Lung (tissue), 11 donors: ENCODE measurements at regions not wholly inside any gene's neighbourhood (a gene's known extent, or its start where the extent isn't known, plus 50 kb on each side); places are given as distances from the start of the nearest gene placed in this dataset.
"Not testable (repeated sequence)": the region's sequence is repeated elsewhere in the genome, so short reads cannot be mapped to it uniquely, and the experiment has no call there.

Source experiments
- ATAC-seq: fragments of 200-7000 bp; cut with Tn5 transposase; one replicate; pipeline ENCODE4 v1.9.1; 2020; ENCODE audit warnings: moderate number of reproducible peaks; ENCODE audit not compliant: insufficient read depth, low FRiP score
- DNase-seq, 3 donors: peaks; one replicate each; pipeline ENCODE4 v3.0.0-alpha.2; 2013 to 2017
- H3K27ac ChIP-seq, 2 donors: one replicate each; pipeline ENCODE4 v1.5.1; 2013; ENCODE audit warnings: mild to moderate bottlenecking in 2 of 2, moderate library complexity in 2 of 2, control low read depth in 1 of 2, inconsistent platforms in 1 of 2, low read depth in 1 of 2, low read length in 1 of 2
- H3K27me3 ChIP-seq, 3 donors: one replicate each; pipeline ENCODE4 v1.5.1; 2013; ENCODE audit warnings: low read length in 2 of 3; ENCODE audit not compliant: control insufficient read depth in 3 of 3, insufficient read depth in 3 of 3
- H3K36me3 ChIP-seq, 4 donors: one replicate each; pipeline ENCODE4 v1.5.1; 2013; ENCODE audit warnings: low read length in 4 of 4, mild to moderate bottlenecking in 1 of 4, moderate library complexity in 1 of 4; ENCODE audit not compliant: control insufficient read depth in 4 of 4, insufficient read depth in 4 of 4
- H3K4me1 ChIP-seq, 5 donors: one replicate each; pipeline ENCODE4 v1.5.1; 2013; ENCODE audit warnings: low read length in 5 of 5, mild to moderate bottlenecking in 2 of 5, moderate library complexity in 1 of 5; ENCODE audit not compliant: control insufficient read depth in 5 of 5, insufficient read depth in 5 of 5
- H3K4me3 ChIP-seq: one replicate; pipeline ENCODE4 v1.5.1; 2013; ENCODE audit warnings: mild to moderate bottlenecking, control low read depth, moderate library complexity
- H3K9ac ChIP-seq, 2 donors: one replicate each; pipeline ENCODE4 v1.5.1; 2013; ENCODE audit warnings: low read length in 2 of 2, control low read depth in 1 of 2; ENCODE audit not compliant: insufficient read depth in 1 of 2
- H3K9me3 ChIP-seq, 4 donors: one replicate each; pipeline ENCODE4 v1.5.1; 2013; ENCODE audit warnings: low read length in 3 of 4, mild to moderate bottlenecking in 1 of 4, moderate library complexity in 1 of 4; ENCODE audit not compliant: control insufficient read depth in 4 of 4, insufficient read depth in 3 of 4
- CTCF ChIP-seq: IDR thresholded peaks from 2 replicates; pipeline ENCODE4 v1.5.1; 2012; ENCODE audit warnings: mild to moderate bottlenecking; ENCODE audit errors: control extremely low read depth, extremely low read depth
- WGBS, 2 donors: extraction: QIAGEN DNeasy Blood & Tissue Kit; methylation state at CpG; one replicate each; pipeline ENCODE4 v1.1.7; 2013; 5-methylcytosine and 5-hydroxymethylcytosine counted together
- donor health status: control.
- donor health status: control.
- donor health status: Bipolar disorder and iron deficiency.
- donor health status: healthy.
- donor health status: DM: yes; HTN: yes; CAD: no.

- TF ChIP-seq CTCF = no peak
- Histone ChIP-seq H3K4me3 (no peak overlapping the region), H3K9ac (no peak overlapping the region), H3K9me3 (no peaks in the 10 kb centered on the region), H3K27ac (no peak overlapping the region), H3K4me1 (no peaks in the 10 kb centered on the region), H3K36me3 (no peaks in the 10 kb centered on the region), H3K27me3 (no peaks in the 10 kb centered on the region)
- ATAC-seq (no peak), DNase-seq (no peak)
- 38 to 43% methylated on average over 1 of the region's 1 CpG for WGBS, 2 donors
Observed at GRCh38 chr3:110021659-110022058, 684.3 kb upstream of the DPPA4 start.

- not testable (repeated sequence) for H3K27ac ChIP-seq, H3K9me3 ChIP-seq, H3K9ac ChIP-seq, H3K27me3 ChIP-seq, H3K4me1 ChIP-seq, ATAC-seq, DNase-seq, H3K36me3 ChIP-seq, H3K4me3 ChIP-seq
- 76 to 86% methylated on average over 1 of the region's 1 CpG for WGBS, 2 donors
Observed at GRCh38 chr3:110023022-110023421, 685.7 kb upstream of the DPPA4 start.

- Histone ChIP-seq H3K27ac (no peak overlapping the region), H3K4me3 (no peak overlapping the region), H3K4me1 (peaks cover 0 to 4% (median 0%) of the 10 kb centered on the region in 5 donors), H3K36me3 (no peaks in the 10 kb centered on the region), H3K27me3 (no peaks in the 10 kb centered on the region), H3K9ac (no peak overlapping the region), H3K9me3 (no peaks in the 10 kb centered on the region)
- 79 to 86% methylated on average over 2 of the region's 2 CpGs for WGBS, 2 donors
- no peak for TF ChIP-seq CTCF
- ATAC-seq (no peak), DNase-seq (no peak)
Observed at GRCh38 chr3:110026421-110026820, 689.1 kb upstream of the DPPA4 start.

GRCh38 chr3:110027446-110028080, 690.2 kb upstream of the DPPA4 start:
- H3K27ac ChIP-seq = no peak overlapping the region
- H3K4me3 ChIP-seq = no peak overlapping the region
- H3K36me3 ChIP-seq = no peaks in the 10 kb centered on the region
- ATAC-seq (no peak), DNase-seq (no peak)
- H3K9ac ChIP-seq = no peak overlapping the region
- no peak for TF ChIP-seq CTCF
- H3K4me1 ChIP-seq = peaks cover 0 to 6% (median 0%) of the 10 kb centered on the region in 5 donors
- no peaks in the 10 kb centered on the region for H3K9me3 ChIP-seq
- 79 to 81% methylated on average over 4 of the region's 4 CpGs for WGBS, 2 donors
- no peaks in the 10 kb centered on the region for H3K27me3 ChIP-seq
